ENCODE measurements at regions not wholly inside any gene's neighbourhood (a gene's known extent, or its start where the extent isn't known, plus 50 kb on each side); places are given as distances from the start of the nearest gene placed in this dataset.
A peak's percentile ranks its signal among the peaks of the same experiment; 100 is the strongest.

- Histone ChIP-seq H3K36me3 (no peaks in the 10 kb centered on the region), H3K27ac (peak overlapping the region in 1 of 12 donors; percentile 4), H3K4me1 (peaks cover 0 to 36% (median 10%) of the 10 kb centered on the region in 12 donors), H3K9me3 (no peaks in the 10 kb centered on the region), H3K4me3 (no peak overlapping the region), H3K27me3 (peaks cover 0 to 8% (median 0%) of the 10 kb centered on the region in 9 donors)
- DNase-seq (no peak), ATAC-seq (peak in 2 of 4 donors; percentile 48 to 52)
- TF ChIP-seq CTCF (IDR thresholded peaks at IDR 0.05) (no peak), POLR2A (IDR thresholded peaks at IDR 0.05) (no peak)
- 37 to 60% (median 50%) methylated on average over 2 of the region's 2 CpGs for WGBS, 4 donors
- intact Hi-C loops (cut with DNase I), result loop anchor here in 2 of 10 donors (5.0 to 10.0 kb wide), 2 partner anchors 93 to 835 kb away; no protein-coding TSS in a partner anchor
Measured at GRCh38 chr10:128929767-128930166, 537.3 kb upstream of the MGMT start.

- H3K27me3 ChIP-seq, result peaks cover 0 to 8% (median 0%) of the 10 kb centered on the region in 9 donors
- DNase-seq (no peak), ATAC-seq (no peak)
- H3K9me3 ChIP-seq, result no peaks in the 10 kb centered on the region
- H3K27ac ChIP-seq, result no peak overlapping the region
- TF ChIP-seq CTCF (IDR thresholded peaks at IDR 0.05) (no peak), POLR2A (IDR thresholded peaks at IDR 0.05) (no peak)
- intact Hi-C loops (cut with DNase I), result loop anchor here in 1 of 10 donors (10.0 kb wide), 1 partner anchor 836 kb away; no protein-coding TSS in a partner anchor
- H3K4me1 ChIP-seq, result peaks cover 0 to 36% (median 10%) of the 10 kb centered on the region in 12 donors
- H3K36me3 ChIP-seq, result no peaks in the 10 kb centered on the region
- WGBS, 4 donors, result 70 to 79% (median 72%) methylated on average over 6 of the region's 6 CpGs
- H3K4me3 ChIP-seq, result no peak overlapping the region
Measured at GRCh38 chr10:128930515-128930914, 536.5 kb upstream of the MGMT start.

- no peak for ATAC-seq
- WGBS, 4 donors, result 90 to 92% (median 91%) methylated on average over 14 to 19 of the region's 19 CpGs
- Histone ChIP-seq H3K27ac (no peak overlapping the region), H3K27me3 (peaks cover 0 to 5% (median 0%) of the 10 kb centered on the region in 9 donors), H3K36me3 (no peaks in the 10 kb centered on the region), H3K9me3 (no peaks in the 10 kb centered on the region), H3K4me3 (no peak overlapping the region), H3K4me1 (peaks cover 0 to 31% (median 5%) of the 10 kb centered on the region in 12 donors)
- no peak for DNase-seq
- no peak for TF ChIP-seq POLR2A (IDR thresholded peaks at IDR 0.05)
- TF ChIP-seq CTCF (IDR thresholded peaks at IDR 0.05), result no peak
- intact Hi-C loops (cut with DNase I), result loop anchor here in 1 of 10 donors (10.0 kb wide), 1 partner anchor 837 kb away; no protein-coding TSS in a partner anchor
Measured at GRCh38 chr10:128932071-128932820, 534.8 kb upstream of the MGMT start.

GRCh38 chr10:128934492-128934891 lies 532.5 kb upstream of the MGMT start:
- intact Hi-C loops (cut with DNase I), result loop anchor here in 1 of 10 donors (10.0 kb wide), 1 partner anchor 840 kb away; no protein-coding TSS in a partner anchor
- no peak overlapping the region for H3K4me3 ChIP-seq
- peaks cover 0 to 9% (median 0%) of the 10 kb centered on the region in 12 donors for H3K4me1 ChIP-seq
- no peak for TF ChIP-seq CTCF (IDR thresholded peaks at IDR 0.05)
- no peak for TF ChIP-seq POLR2A (IDR thresholded peaks at IDR 0.05)
- H3K27me3 ChIP-seq, result no peaks in the 10 kb centered on the region
- DNase-seq (no peak), ATAC-seq (no peak)
- 93 to 98% (median 94%) methylated on average over 6 of the region's 6 CpGs for WGBS, 4 donors
- no peak overlapping the region for H3K27ac ChIP-seq
- no peaks in the 10 kb centered on the region for H3K36me3 ChIP-seq
- H3K9me3 ChIP-seq, result no peaks in the 10 kb centered on the region
